ENCODE measurements at regions not wholly inside any gene's neighbourhood (a gene's known extent, or its start where the extent isn't known, plus 50 kb on each side); places are given as distances from the start of the nearest gene placed in this dataset.
"Not testable (repeated sequence)": the region's sequence is repeated elsewhere in the genome, so short reads cannot be mapped to it uniquely, and the experiment has no call there.

GRCh38 chr2:20499387-20499786 is 52.5 kb downstream of the RHOB start:
- no peak for DNase-seq (ENCODE audit: low spot score)

- DNase-seq (ENCODE audit: low spot score): no peak
Measured at GRCh38 chr2:20501974-20502373, 55.1 kb downstream of the RHOB start.

GRCh38 chr2:20502496-20502895 is 55.6 kb downstream of the RHOB start:
- not testable (repeated sequence) for DNase-seq (ENCODE audit: low spot score)

GRCh38 chr2:20504174-20504573 is 57.3 kb downstream of the RHOB start:
- no peak for DNase-seq (ENCODE audit: low spot score)

- peak; percentile 24 for DNase-seq (ENCODE audit: low spot score)
Measured at GRCh38 chr2:20506201-20506685, 59.4 kb downstream of the RHOB start.

GRCh38 chr2:20507166-20507692 is 60.4 kb downstream of the RHOB start:
- DNase-seq (ENCODE audit: low spot score): no peak

GRCh38 chr2:20507711-20508110 is 60.8 kb downstream of the RHOB start:
- DNase-seq (ENCODE audit: low spot score): no peak

- DNase-seq (ENCODE audit: low spot score): no peak
Measured at GRCh38 chr2:20509301-20509769, 62.5 kb downstream of the RHOB start.

- DNase-seq (ENCODE audit: low spot score): peak; percentile 60
Measured at GRCh38 chr2:20509770-20510490, 63.1 kb downstream of the RHOB start.

- no peak for DNase-seq (ENCODE audit: low spot score)
Measured at GRCh38 chr2:20511130-20511529, 64.3 kb downstream of the RHOB start.

- no peak for DNase-seq (ENCODE audit: low spot score)
Measured at GRCh38 chr2:20512061-20512605, 65.3 kb downstream of the RHOB start.

GRCh38 chr2:20513946-20514345 is 67.1 kb downstream of the RHOB start:
- DNase-seq (ENCODE audit: low spot score): no peak

- DNase-seq (ENCODE audit: low spot score): no peak
Measured at GRCh38 chr2:20514596-20515269, 67.9 kb downstream of the RHOB start.

- no peak for DNase-seq (ENCODE audit: low spot score)
Measured at GRCh38 chr2:20515290-20516220, 68.7 kb downstream of the RHOB start.

- no peak for DNase-seq (ENCODE audit: low spot score)
Measured at GRCh38 chr2:20516291-20516645, 69.4 kb downstream of the RHOB start.

GRCh38 chr2:20516646-20517341 is 69.9 kb downstream of the RHOB start:
- no peak for DNase-seq (ENCODE audit: low spot score)

GRCh38 chr2:20519309-20519708 is 72.4 kb downstream of the RHOB start:
- no peak for DNase-seq (ENCODE audit: low spot score)

GRCh38 chr2:20520128-20520527 is 73.3 kb downstream of the RHOB start:
- no peak for DNase-seq (ENCODE audit: low spot score)

GRCh38 chr2:20521193-20521592 is 74.3 kb downstream of the RHOB start:
- no peak for DNase-seq (ENCODE audit: low spot score)

- DNase-seq (ENCODE audit: low spot score): no peak
Measured at GRCh38 chr2:20521682-20522189, 74.9 kb downstream of the RHOB start.
